Gastrocnemius medialis (tissue), 4 donors: ENCODE measurements at regions not wholly inside any gene's neighbourhood (a gene's known extent, or its start where the extent isn't known, plus 50 kb on each side); places are given as distances from the start of the nearest gene placed in this dataset.

Experiments
- CTCF ChIP-seq, 5 experiments: fragments of 450-650 bp in 3 of 5; fragments of 200-600 bp in 2 of 5; sonication (generic) in 2 of 5; IDR thresholded peaks in 4 of 5; conservative IDR thresholded peaks in 1 of 5; 1 replicate in 4 of 5; 2 replicates in 1 of 5; pipeline ENCODE4 v1.5.1; 2016 to 2019; ENCODE audit warnings: antibody characterized with exemption in 5 of 5, mild to moderate bottlenecking in 3 of 5, moderate library complexity in 3 of 5
- POLR2A ChIP-seq, 2 donors: fragments of 450-650 bp; IDR thresholded peaks; one replicate each; pipeline ENCODE4 v1.6.1; 2017; ENCODE audit warnings: antibody characterized with exemption in 2 of 2, mild to moderate bottlenecking in 2 of 2, moderate library complexity in 2 of 2

GRCh38 chr10:108465871-108466641 lies 1301.5 kb upstream of the SORCS1 start:
- TF ChIP-seq CTCF (IDR thresholded peaks at IDR 0.05 in 4 of 5, conservative IDR thresholded peaks at IDR 0.05 in 1 of 5) (no peak), POLR2A (IDR thresholded peaks at IDR 0.05) (no peak)
